ENCODE measurements at regions not wholly inside any gene's neighbourhood (a gene's known extent, or its start where the extent isn't known, plus 50 kb on each side); places are given as distances from the start of the nearest gene placed in this dataset.

- TF ChIP-seq, protein P1, sequence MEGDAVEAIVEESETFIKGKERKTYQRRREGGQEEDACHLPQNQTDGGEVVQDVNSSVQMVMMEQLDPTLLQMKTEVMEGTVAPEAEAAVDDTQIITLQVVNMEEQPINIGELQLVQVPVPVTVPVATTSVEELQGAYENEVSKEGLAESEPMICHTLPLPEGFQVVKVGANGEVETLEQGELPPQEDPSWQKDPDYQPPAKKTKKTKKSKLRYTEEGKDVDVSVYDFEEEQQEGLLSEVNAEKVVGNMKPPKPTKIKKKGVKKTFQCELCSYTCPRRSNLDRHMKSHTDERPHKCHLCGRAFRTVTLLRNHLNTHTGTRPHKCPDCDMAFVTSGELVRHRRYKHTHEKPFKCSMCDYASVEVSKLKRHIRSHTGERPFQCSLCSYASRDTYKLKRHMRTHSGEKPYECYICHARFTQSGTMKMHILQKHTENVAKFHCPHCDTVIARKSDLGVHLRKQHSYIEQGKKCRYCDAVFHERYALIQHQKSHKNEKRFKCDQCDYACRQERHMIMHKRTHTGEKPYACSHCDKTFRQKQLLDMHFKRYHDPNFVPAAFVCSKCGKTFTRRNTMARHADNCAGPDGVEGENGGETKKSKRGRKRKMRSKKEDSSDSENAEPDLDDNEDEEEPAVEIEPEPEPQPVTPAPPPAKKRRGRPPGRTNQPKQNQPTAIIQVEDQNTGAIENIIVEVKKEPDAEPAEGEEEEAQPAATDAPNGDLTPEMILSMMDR (IDR thresholded peaks at IDR 0.05; ENCODE audit: control insufficient read depth, insufficient read depth, low read depth, low read length, missing control alignments), result no peak
- no peak overlapping the region for H3K4me3 ChIP-seq (ENCODE audit: control insufficient read depth, low read depth, low read length)
- no peak for DNase-seq (ENCODE audit: low read depth)
Measured at GRCh38 chr3:180341516-180341915, 260.4 kb upstream of the TTC14 start.

DNA sequence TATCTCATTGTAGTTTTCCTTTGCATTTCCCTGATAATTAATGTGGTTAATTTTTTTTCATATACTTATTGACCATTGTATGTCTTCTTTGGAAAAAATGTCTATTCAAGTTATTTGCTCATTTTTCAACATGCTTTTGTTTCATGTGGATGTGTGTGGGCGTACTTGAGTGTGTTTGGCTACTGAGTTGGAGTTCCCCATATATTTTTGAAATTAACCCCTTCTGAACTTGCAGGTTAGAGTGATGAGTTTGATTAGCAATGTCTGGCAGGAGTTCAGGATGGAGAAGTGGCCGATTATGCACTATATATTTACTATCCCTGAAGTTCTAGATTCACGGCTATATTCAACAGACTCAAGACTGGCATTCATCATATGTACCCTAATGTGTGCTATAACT, 250.4 kb upstream of the TTC14 start:
- no peak overlapping the region for H3K4me3 ChIP-seq (ENCODE audit: control insufficient read depth, low read depth, low read length)
- TF ChIP-seq, protein P1 (IDR thresholded peaks at IDR 0.05; ENCODE audit: control insufficient read depth, insufficient read depth, low read depth, low read length, missing control alignments), result no peak
- no peak for DNase-seq (ENCODE audit: low read depth)

- H3K4me3 ChIP-seq (ENCODE audit: control insufficient read depth, low read depth, low read length), result no peak overlapping the region
- DNase-seq (ENCODE audit: low read depth), result no peak
- TF ChIP-seq, protein P1 (IDR thresholded peaks at IDR 0.05; ENCODE audit: control insufficient read depth, insufficient read depth, low read depth, low read length, missing control alignments), result no peak
Measured at GRCh38 chr3:180352261-180352660, 249.7 kb upstream of the TTC14 start.

DNA sequence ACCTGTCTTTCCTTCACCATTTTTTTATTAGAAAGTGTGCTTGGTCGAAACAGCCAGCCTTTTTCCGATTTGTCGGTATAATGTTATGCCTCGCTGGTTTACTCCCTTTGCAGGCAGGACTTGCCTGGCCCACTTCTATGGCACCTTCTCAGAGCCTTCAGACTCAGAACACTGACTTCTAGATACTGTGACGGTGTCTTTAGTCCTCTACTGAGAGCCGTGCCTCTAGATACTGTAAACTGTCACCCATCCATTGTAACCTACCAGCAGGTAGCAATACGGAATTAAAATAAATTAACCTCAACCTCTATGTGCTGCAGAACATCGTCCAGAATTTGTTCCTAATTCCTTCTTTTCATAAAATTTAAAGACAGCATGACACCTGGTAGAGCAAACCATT, 247.7 kb upstream of the TTC14 start:
- DNase-seq (ENCODE audit: low read depth), result no peak
- TF ChIP-seq, protein P1 (IDR thresholded peaks at IDR 0.05; ENCODE audit: control insufficient read depth, insufficient read depth, low read depth, low read length, missing control alignments), result no peak
- H3K4me3 ChIP-seq (ENCODE audit: control insufficient read depth, low read depth, low read length), result no peak overlapping the region

- TF ChIP-seq, protein P1 (IDR thresholded peaks at IDR 0.05; ENCODE audit: control insufficient read depth, insufficient read depth, low read depth, low read length, missing control alignments), result no peak
- no peak overlapping the region for H3K4me3 ChIP-seq (ENCODE audit: control insufficient read depth, low read depth, low read length)
- peak; percentile 23 for DNase-seq (ENCODE audit: low read depth)
Measured at GRCh38 chr3:180358179-180358578, 243.8 kb upstream of the TTC14 start.

- no peak for DNase-seq (ENCODE audit: low read depth)
- no peak overlapping the region for H3K4me3 ChIP-seq (ENCODE audit: control insufficient read depth, low read depth, low read length)
- TF ChIP-seq, protein P1 (IDR thresholded peaks at IDR 0.05; ENCODE audit: control insufficient read depth, insufficient read depth, low read depth, low read length, missing control alignments), result no peak
Measured at GRCh38 chr3:180359061-180359952, 242.7 kb upstream of the TTC14 start.
